HL-60 (cell line): ENCODE measurements at regions not wholly inside any gene's neighbourhood (a gene's known extent, or its start where the extent isn't known, plus 50 kb on each side); places are given as distances from the start of the nearest gene placed in this dataset.

ENCODE experiments used
- CTCF ChIP-seq: IDR thresholded peaks from one replicate; pipeline ENCODE4 v1.5.1; 2011; ENCODE audit warnings: low read length, control low read depth, inconsistent platforms; ENCODE audit not compliant: insufficient read depth
- POLR2AphosphoS5 ChIP-seq: IDR thresholded peaks from 2 replicates; pipeline ENCODE4 v1.6.1; 2012; ENCODE audit warnings: low read depth

GRCh38 chr9:1878811-1879210 lies 136.3 kb upstream of the SMARCA2 start:
- no peak for TF ChIP-seq CTCF
- no peak for TF ChIP-seq POLR2AphosphoS5
